K562 (cell line): ENCODE measurements at regions not wholly inside any gene's neighbourhood (a gene's known extent, or its start where the extent isn't known, plus 50 kb on each side); places are given as distances from the start of the nearest gene placed in this dataset.

ENCODE experiments used
- CBFB ChIP-seq: sonication (generic); formaldehyde crosslinking; IDR thresholded peaks from 2 replicates; pipeline ENCODE4 v1.4.0; 2020; ENCODE audit warnings: mild to moderate bottlenecking, missing genetic modification reagents
- EGR1 ChIP-seq: fragments of 450-650 bp; conservative IDR thresholded peaks from 2 replicates; pipeline ENCODE4 v1.6.1; 2017; ENCODE audit warnings: mild to moderate bottlenecking
- ELF1 ChIP-seq: fragments of 200-800 bp; sonication (Bioruptor generic); IDR thresholded peaks from 2 replicates; pipeline ENCODE4 v1.6.1; 2016; ENCODE audit warnings: missing genetic modification characterization, missing compliant biosample characterization
- POLR2A ChIP-seq: fragments of 450-650 bp; conservative IDR thresholded peaks from 2 replicates; pipeline ENCODE4 v1.6.1; 2016
- SETDB1 ChIP-seq: IDR thresholded peaks from one replicate; pipeline ENCODE4 v1.6.1; 2012; ENCODE audit warnings: low read length, control low read depth, inconsistent platforms
- SIN3A ChIP-seq, 2 experiments: fragments of 150-350 bp in 1 of 2; IDR thresholded peaks; 2 replicates each; pipeline ENCODE4 v1.6.1; 2011 to 2016; ENCODE audit warnings: borderline replicate concordance in 2 of 2, low read depth in 2 of 2, low read length in 2 of 2, mild to moderate bottlenecking in 2 of 2, moderate library complexity in 2 of 2; ENCODE audit not compliant: control insufficient read depth in 1 of 2
- ZBTB1 ChIP-seq: sonication (generic); formaldehyde crosslinking; IDR thresholded peaks from 2 replicates; pipeline ENCODE4 v1.8.1; 2023; ENCODE audit warnings: missing genetic modification reagents, low read depth, mild to moderate bottlenecking, borderline replicate concordance
- ZBTB8A ChIP-seq: fragments of 450-650 bp; IDR thresholded peaks from 2 replicates; pipeline ENCODE4 v1.6.1; 2018; ENCODE audit warnings: mild to moderate bottlenecking, moderate library complexity; ENCODE audit not compliant: partially characterized antibody
- ZNF212 ChIP-seq: fragments of 450-650 bp; formaldehyde crosslinking; IDR thresholded peaks from 2 replicates; pipeline ENCODE4 v1.4.0; 2020; ENCODE audit warnings: mild to moderate bottlenecking
- ZNF551 ChIP-seq: fragments of 250-450 bp; sonication (Bioruptor Pico); IDR thresholded peaks from 2 replicates; pipeline ENCODE4 v1.5.0; 2021; ENCODE audit warnings: mild to moderate bottlenecking, moderate library complexity
- ZNF780A ChIP-seq: fragments of 250-450 bp; sonication (Bioruptor Pico); IDR thresholded peaks from 2 replicates; pipeline ENCODE4 v1.5.0; 2021; ENCODE audit warnings: mild to moderate bottlenecking
- TF ChIP-seq, protein P1 (sequence below), 3 experiments: IDR thresholded peaks in 2 of 3; conservative IDR thresholded peaks in 1 of 3; 2 replicates each; pipeline ENCODE4 v1.5.1; 2011 to 2012; ENCODE audit warnings: low read length in 3 of 3, mild to moderate bottlenecking in 3 of 3, control low read depth in 2 of 3, improper control_type of control experiment in 1 of 3, inconsistent platforms in 1 of 3, low read depth in 1 of 3, mixed read lengths in 1 of 3, moderate library complexity in 1 of 3; ENCODE audit not compliant: insufficient read depth in 2 of 3

DNA sequence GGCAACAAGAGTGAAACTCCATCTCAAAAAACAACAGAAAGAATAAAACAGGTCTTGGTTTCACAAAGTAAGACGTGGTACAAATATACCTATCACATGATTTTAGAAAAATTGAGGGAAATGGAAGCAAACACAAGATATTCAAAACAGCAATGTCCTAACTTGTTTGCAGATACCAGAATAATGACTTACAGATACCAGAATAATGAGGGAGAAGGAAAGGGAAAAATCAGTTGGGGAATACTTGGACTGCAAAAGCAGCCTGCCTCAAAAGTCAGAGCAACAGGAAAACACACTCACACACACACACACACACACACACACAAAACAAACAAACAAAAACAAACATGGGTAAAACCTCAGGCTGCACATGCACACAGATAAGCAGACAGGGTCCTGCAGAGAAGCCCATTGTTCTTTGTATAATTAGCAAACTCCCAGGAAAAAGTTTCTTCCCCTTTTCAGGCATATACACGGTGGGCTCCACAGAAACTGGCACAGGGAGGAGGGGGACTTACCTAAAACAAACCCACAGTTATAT, 65.7 kb upstream of the CAPRIN2 start:
- TF ChIP-seq ZBTB8A (no peak), ZBTB1 (no peak), SIN3A (IDR thresholded peaks at IDR 0.05; ENCODE audit: borderline replicate concordance in 2 of 2, control insufficient read depth in 1 of 2, low read depth in 2 of 2, low read length in 2 of 2) (no peak), EGR1 (no peak), ZNF551 (no peak), ZNF212 (CRISPR knock-in tag) (no peak), POLR2A (no peak), CBFB (CRISPR knock-in tag) (no peak), SETDB1 (no peak), ZNF780A (CRISPR knock-in tag) (no peak), ELF1 (tag) (no peak)
- TF ChIP-seq, protein P1, sequence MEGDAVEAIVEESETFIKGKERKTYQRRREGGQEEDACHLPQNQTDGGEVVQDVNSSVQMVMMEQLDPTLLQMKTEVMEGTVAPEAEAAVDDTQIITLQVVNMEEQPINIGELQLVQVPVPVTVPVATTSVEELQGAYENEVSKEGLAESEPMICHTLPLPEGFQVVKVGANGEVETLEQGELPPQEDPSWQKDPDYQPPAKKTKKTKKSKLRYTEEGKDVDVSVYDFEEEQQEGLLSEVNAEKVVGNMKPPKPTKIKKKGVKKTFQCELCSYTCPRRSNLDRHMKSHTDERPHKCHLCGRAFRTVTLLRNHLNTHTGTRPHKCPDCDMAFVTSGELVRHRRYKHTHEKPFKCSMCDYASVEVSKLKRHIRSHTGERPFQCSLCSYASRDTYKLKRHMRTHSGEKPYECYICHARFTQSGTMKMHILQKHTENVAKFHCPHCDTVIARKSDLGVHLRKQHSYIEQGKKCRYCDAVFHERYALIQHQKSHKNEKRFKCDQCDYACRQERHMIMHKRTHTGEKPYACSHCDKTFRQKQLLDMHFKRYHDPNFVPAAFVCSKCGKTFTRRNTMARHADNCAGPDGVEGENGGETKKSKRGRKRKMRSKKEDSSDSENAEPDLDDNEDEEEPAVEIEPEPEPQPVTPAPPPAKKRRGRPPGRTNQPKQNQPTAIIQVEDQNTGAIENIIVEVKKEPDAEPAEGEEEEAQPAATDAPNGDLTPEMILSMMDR (IDR thresholded peaks at IDR 0.05 in 2 of 3, conservative IDR thresholded peaks at IDR 0.05 in 1 of 3; ENCODE audit: insufficient read depth in 2 of 3, low read depth in 1 of 3, low read length in 3 of 3) = no peak
